ENCODE measurements at regions not wholly inside any gene's neighbourhood (a gene's known extent, or its start where the extent isn't known, plus 50 kb on each side); places are given as distances from the start of the nearest gene placed in this dataset.
A peak's percentile ranks its signal among the peaks of the same experiment; 100 is the strongest.

- Histone ChIP-seq H3K36me3 (ENCODE audit: low read depth) (no peaks in the 10 kb centered on the region), H3K79me2 (ENCODE audit: insufficient read depth) (no peaks in the 10 kb centered on the region), H3K4me1 (ENCODE audit: insufficient read depth) (peaks cover 67% of the 10 kb centered on the region), H3F3A (ENCODE audit: insufficient read depth) (peaks cover 50% of the 10 kb centered on the region), H3K27ac (peak overlapping the region; percentile 100), H3K4me2 (ENCODE audit: unreplicated experiment) (peak overlapping the region; percentile 79), H4K20me1 (ENCODE audit: insufficient read depth) (no peaks in the 10 kb centered on the region), H2AFZ (peak overlapping the region; percentile 30; the same call in 1 of the 2 replicates), H3K4me3 (0 out of 2 replicates have a peak overlapping the region, but pooled peaks have one; percentile 13), H3K27me3 (replicated peaks; ENCODE audit: insufficient read depth) (no peaks in the 10 kb centered on the region), H3K9me3 (ENCODE audit: low read depth) (no peaks in the 10 kb centered on the region), H3K9me2 (ENCODE audit: insufficient read depth) (no peaks in the 10 kb centered on the region), H3K9ac (peak overlapping the region; percentile 82)
- 7 to 23% methylated on average over 2 of the region's 2 CpGs for WGBS, 2 experiments (ENCODE audit: low coverage in 1 of 2, low lambda C conversion rate in 2 of 2, missing lambda C conversion rate in 2 of 2)
- in situ Hi-C loops (cut with MboI) = no loop called here
- DNase-seq = peak; percentile 66
- TF ChIP-seq EZH2phosphoT487 (IDR thresholded peaks at IDR 0.05; ENCODE audit: insufficient read depth, low read depth) (no peak), EZH2 (IDR thresholded peaks at IDR 0.05; ENCODE audit: insufficient read depth, poor library complexity, severe bottlenecking) (no peak)
Measured at GRCh38 chr3:16067837-16068471, 106.5 kb upstream of the GALNT15 start.

- peak; percentile 79 for DNase-seq
- 59 to 62% methylated on average over 6 of the region's 6 CpGs for WGBS, 2 experiments (ENCODE audit: low coverage in 1 of 2, low lambda C conversion rate in 2 of 2, missing lambda C conversion rate in 2 of 2)
- no peak for TF ChIP-seq EZH2phosphoT487 (IDR thresholded peaks at IDR 0.05; ENCODE audit: insufficient read depth, low read depth)
- TF ChIP-seq EZH2 (IDR thresholded peaks at IDR 0.05; ENCODE audit: insufficient read depth, poor library complexity, severe bottlenecking) = no peak
- Histone ChIP-seq H3K4me3 (no peak overlapping the region), H3K79me2 (ENCODE audit: insufficient read depth) (no peaks in the 10 kb centered on the region), H2AFZ (no peak overlapping the region), H3K27me3 (replicated peaks; ENCODE audit: insufficient read depth) (no peaks in the 10 kb centered on the region), H3K27ac (peak overlapping the region; percentile 100), H3K36me3 (ENCODE audit: low read depth) (no peaks in the 10 kb centered on the region), H3K9me2 (ENCODE audit: insufficient read depth) (no peaks in the 10 kb centered on the region), H3F3A (ENCODE audit: insufficient read depth) (peaks cover 58% of the 10 kb centered on the region), H3K9ac (peak overlapping the region; percentile 82), H4K20me1 (ENCODE audit: insufficient read depth) (no peaks in the 10 kb centered on the region), H3K4me2 (ENCODE audit: unreplicated experiment) (peak overlapping the region; percentile 79), H3K9me3 (ENCODE audit: low read depth) (no peaks in the 10 kb centered on the region), H3K4me1 (ENCODE audit: insufficient read depth) (peaks cover 80% of the 10 kb centered on the region)
- in situ Hi-C loops (cut with MboI) = no loop called here
Measured at GRCh38 chr3:16069149-16069922, 105.1 kb upstream of the GALNT15 start.

- Histone ChIP-seq H4K20me1 (ENCODE audit: insufficient read depth) (no peaks in the 10 kb centered on the region), H3K79me2 (ENCODE audit: insufficient read depth) (no peaks in the 10 kb centered on the region), H3K4me3 (no peak overlapping the region), H3K4me1 (ENCODE audit: insufficient read depth) (peaks cover 76% of the 10 kb centered on the region), H3F3A (ENCODE audit: insufficient read depth) (peaks cover 52% of the 10 kb centered on the region), H2AFZ (no peak overlapping the region), H3K9me2 (ENCODE audit: insufficient read depth) (no peaks in the 10 kb centered on the region), H3K9me3 (ENCODE audit: low read depth) (no peaks in the 10 kb centered on the region), H3K36me3 (ENCODE audit: low read depth) (no peaks in the 10 kb centered on the region), H3K27ac (no peak overlapping the region), H3K9ac (no peak overlapping the region), H3K27me3 (replicated peaks; ENCODE audit: insufficient read depth) (no peaks in the 10 kb centered on the region), H3K4me2 (ENCODE audit: unreplicated experiment) (no peak overlapping the region)
- DNase-seq = no peak
- in situ Hi-C loops (cut with MboI) = no loop called here
- WGBS, 2 experiments (ENCODE audit: low coverage in 1 of 2, low lambda C conversion rate in 2 of 2, missing lambda C conversion rate in 2 of 2) = 92 to 97% methylated on average over 5 of the region's 5 CpGs
- no peak for TF ChIP-seq EZH2phosphoT487 (IDR thresholded peaks at IDR 0.05; ENCODE audit: insufficient read depth, low read depth)
- TF ChIP-seq EZH2 (IDR thresholded peaks at IDR 0.05; ENCODE audit: insufficient read depth, poor library complexity, severe bottlenecking) = no peak
Measured at GRCh38 chr3:16070707-16071106, 103.8 kb upstream of the GALNT15 start.

GRCh38 chr3:16071206-16071605 lies 103.3 kb upstream of the GALNT15 start:
- TF ChIP-seq EZH2 (IDR thresholded peaks at IDR 0.05; ENCODE audit: insufficient read depth, poor library complexity, severe bottlenecking) (no peak), EZH2phosphoT487 (IDR thresholded peaks at IDR 0.05; ENCODE audit: insufficient read depth, low read depth) (no peak)
- no peak for DNase-seq
- H3K79me2 ChIP-seq (ENCODE audit: insufficient read depth) = no peaks in the 10 kb centered on the region
- H3K9me3 ChIP-seq (ENCODE audit: low read depth) = no peaks in the 10 kb centered on the region
- H3K9ac ChIP-seq = no peak overlapping the region
- H3K36me3 ChIP-seq (ENCODE audit: low read depth) = no peaks in the 10 kb centered on the region
- no peaks in the 10 kb centered on the region for H3K27me3 ChIP-seq (replicated peaks; ENCODE audit: insufficient read depth)
- H3K4me1 ChIP-seq (ENCODE audit: insufficient read depth) = peaks cover 71% of the 10 kb centered on the region
- H3K4me2 ChIP-seq (ENCODE audit: unreplicated experiment) = no peak overlapping the region
- in situ Hi-C loops (cut with MboI) = no loop called here
- WGBS, 2 experiments (ENCODE audit: low coverage in 1 of 2, low lambda C conversion rate in 2 of 2, missing lambda C conversion rate in 2 of 2) = 98 to 99% methylated on average over 6 of the region's 6 CpGs
- no peaks in the 10 kb centered on the region for H3K9me2 ChIP-seq (ENCODE audit: insufficient read depth)
- no peak overlapping the region for H2AFZ ChIP-seq
- H3K27ac ChIP-seq = no peak overlapping the region
- H3K4me3 ChIP-seq = no peak overlapping the region
- no peaks in the 10 kb centered on the region for H4K20me1 ChIP-seq (ENCODE audit: insufficient read depth)
- peaks cover 47% of the 10 kb centered on the region for H3F3A ChIP-seq (ENCODE audit: insufficient read depth)

Data from GM23248 (cell line).